ENCODE measurements at regions not wholly inside any gene's neighbourhood (a gene's known extent, or its start where the extent isn't known, plus 50 kb on each side); places are given as distances from the start of the nearest gene placed in this dataset.

GRCh38 chr4:98781641-98782357 lies 123.4 kb upstream of the TSPAN5 start:
- ATAC-seq: no peak
- BruUV-seq (replicated peaks): no TSS peak
- intact Hi-C loops (cut with micrococcal nuclease): no loop called here

More at GRCh38 chr4:98781641-98782357, 123.4 kb upstream of the TSPAN5 start:
- Histone ChIP-seq H3K4me2 (ENCODE audit: low read length) (no peak overlapping the region), H2AFZ (ENCODE audit: low read depth, low read length, poor library complexity, severe bottlenecking) (no peak overlapping the region), H3K4me1 (ENCODE audit: control insufficient read depth in 1 of 2, insufficient read depth in 2 of 2, low read length in 2 of 2) (peaks cover 0 to 10% of the 10 kb centered on the region in 2 experiments; a peak in 2 of 4 replicates), H3K36me3 (ENCODE audit: control insufficient read depth in 1 of 2, insufficient read depth in 2 of 2, low read length in 2 of 2) (no peaks in the 10 kb centered on the region), H3K27ac (ENCODE audit: low read depth, low read length) (no peak overlapping the region), H3K79me2 (ENCODE audit: insufficient read depth, low read length) (no peaks in the 10 kb centered on the region), H3K9me3 (ENCODE audit: control insufficient read depth in 1 of 2, insufficient read depth in 1 of 2, low read depth in 1 of 2, low read length in 2 of 2) (no peaks in the 10 kb centered on the region), H3K9ac (ENCODE audit: low read length) (no peak overlapping the region), H3K9me2 (ENCODE audit: insufficient read depth) (0 out of 2 replicates have a peak, but pooled peaks cover 3% of the 10 kb centered on the region), H3K27me3 (ENCODE audit: insufficient read depth, low read length) (no peaks in the 10 kb centered on the region), H3K4me3 (replicated peaks in 1 of 2; ENCODE audit: low read depth in 1 of 2, low read length in 2 of 2) (no peak overlapping the region), H4K20me1 (ENCODE audit: insufficient read depth) (no peaks in the 10 kb centered on the region)
- ChIA-PET RAD21 (ENCODE audit: low non-redundant PET in 1 of 2, low total read pairs in 2 of 2, uncharacterized antibody in 2 of 2, unreplicated experiment in 2 of 2) (no interaction called here), CTCF (no interaction called here), POLR2A (no interaction called here)
- DNase-seq (ENCODE audit: low read depth, low spot score): no peak
- TF ChIP-seq CBX3 (IDR thresholded peaks at IDR 0.05; ENCODE audit: low read depth): no peak
- no peak for TF ChIP-seq ZFX (IDR thresholded peaks at IDR 0.05)
- TF ChIP-seq CEBPB (IDR thresholded peaks at IDR 0.05; ENCODE audit: low read depth): no peak
- TF ChIP-seq MAX (IDR thresholded peaks at IDR 0.05): no peak
- TF ChIP-seq ELF1 (IDR thresholded peaks at IDR 0.05; ENCODE audit: borderline replicate concordance, low read depth): no peak
- no peak for TF ChIP-seq POLR2AphosphoS5 (IDR thresholded peaks at IDR 0.05; ENCODE audit: low read depth, low read length)
- no peak for TF ChIP-seq REST (IDR thresholded peaks at IDR 0.05; ENCODE audit: low read depth)
- TF ChIP-seq FOSL1 (IDR thresholded peaks at IDR 0.05; ENCODE audit: low read depth): no peak
- TF ChIP-seq RAD21 (IDR thresholded peaks at IDR 0.05; ENCODE audit: low read depth): no peak
- no peak for TF ChIP-seq POLR2A (IDR thresholded peaks at IDR 0.05; ENCODE audit: borderline replicate concordance, extremely low read depth, insufficient read depth, insufficient read length)
- TF ChIP-seq EZH2phosphoT487 (IDR thresholded peaks at IDR 0.05; ENCODE audit: borderline replicate concordance): no peak
- no peak for TF ChIP-seq EZH2 (IDR thresholded peaks at IDR 0.05)
- TF ChIP-seq ZBTB33 (IDR thresholded peaks at IDR 0.05; ENCODE audit: extremely low read depth, insufficient replicate concordance, low read length): no peak
- TF ChIP-seq ZNF274 (IDR thresholded peaks at IDR 0.05; ENCODE audit: low read depth, low read length): no peak
- no peak for TF ChIP-seq SRF (IDR thresholded peaks at IDR 0.05; ENCODE audit: low read depth)
- no peak for TF ChIP-seq TCF7L2 (IDR thresholded peaks at IDR 0.05; ENCODE audit: borderline replicate concordance, extremely low read depth, insufficient read depth, insufficient read length)
- TF ChIP-seq CTCF (IDR thresholded peaks at IDR 0.05 in 2 of 3, conservative IDR thresholded peaks at IDR 0.05 in 1 of 3; ENCODE audit: borderline replicate concordance in 1 of 3, insufficient read depth in 1 of 3, low read depth in 2 of 3, low read length in 2 of 3): no peak
- no peak for TF ChIP-seq SP1 (IDR thresholded peaks at IDR 0.05; ENCODE audit: low read depth)

Measured in HCT116 (cell line).